NCI-H2171 (cell line): ENCODE measurements at regions not wholly inside any gene's neighbourhood (a gene's known extent, or its start where the extent isn't known, plus 50 kb on each side); places are given as distances from the start of the nearest gene placed in this dataset.

Experiments
- DNase-seq: peaks from one replicate; lab custom pipeline; 2025; lab: John Stamatoyannopoulos, UW

DNA sequence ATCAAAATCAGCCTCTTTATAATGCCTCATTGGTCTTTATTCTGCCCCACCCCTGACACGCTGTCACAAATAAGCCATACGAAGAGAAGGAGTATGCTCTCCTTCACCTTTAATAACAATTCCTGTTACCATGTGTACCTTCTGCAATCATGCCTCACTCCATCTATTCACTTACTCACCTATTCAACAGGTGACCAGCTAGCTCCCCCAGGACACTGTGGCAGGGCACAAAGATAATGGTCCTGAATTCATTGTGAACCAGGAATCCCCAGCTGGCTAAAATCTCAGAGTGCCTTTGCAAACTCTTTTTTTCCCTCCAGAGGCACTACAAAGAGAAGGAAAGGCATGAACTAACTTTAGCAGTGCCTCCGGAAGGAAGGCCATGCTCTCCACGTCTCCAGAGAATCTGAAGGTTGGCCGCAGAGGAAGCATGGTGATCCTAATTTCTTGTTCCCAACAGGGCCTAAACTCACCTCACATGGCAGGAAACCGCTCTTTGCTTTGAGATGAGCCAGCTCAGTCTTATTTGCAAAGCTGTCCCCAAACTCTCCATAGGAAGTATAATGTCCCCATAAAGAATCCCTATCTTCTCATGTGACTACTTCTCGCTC, 590.3 kb downstream of the BUD13 start:
- DNase-seq: no peak

- DNase-seq: no peak
Observed at GRCh38 chr11:116180806-116181600, 591.8 kb downstream of the BUD13 start.

DNA sequence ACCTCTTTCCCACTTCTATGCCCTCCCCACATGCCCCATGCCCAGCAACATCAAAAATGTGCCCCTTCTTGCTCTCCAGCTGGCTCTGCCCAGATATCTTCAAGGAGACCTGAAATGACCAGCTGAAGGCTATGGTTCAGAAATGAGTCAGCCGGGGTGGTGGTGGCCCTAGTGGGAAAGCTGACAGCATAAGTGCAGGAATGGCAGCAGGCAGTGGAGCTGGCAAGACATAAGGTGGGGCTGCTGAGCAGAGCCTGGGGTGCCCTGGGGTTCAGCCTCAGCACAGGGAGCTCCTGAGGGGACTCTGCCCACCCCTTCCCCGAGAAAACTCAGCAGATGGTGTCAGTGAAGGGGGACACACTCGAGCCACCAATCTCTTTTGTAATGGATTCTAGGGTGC, 593.4 kb downstream of the BUD13 start:
- DNase-seq: no peak

DNA sequence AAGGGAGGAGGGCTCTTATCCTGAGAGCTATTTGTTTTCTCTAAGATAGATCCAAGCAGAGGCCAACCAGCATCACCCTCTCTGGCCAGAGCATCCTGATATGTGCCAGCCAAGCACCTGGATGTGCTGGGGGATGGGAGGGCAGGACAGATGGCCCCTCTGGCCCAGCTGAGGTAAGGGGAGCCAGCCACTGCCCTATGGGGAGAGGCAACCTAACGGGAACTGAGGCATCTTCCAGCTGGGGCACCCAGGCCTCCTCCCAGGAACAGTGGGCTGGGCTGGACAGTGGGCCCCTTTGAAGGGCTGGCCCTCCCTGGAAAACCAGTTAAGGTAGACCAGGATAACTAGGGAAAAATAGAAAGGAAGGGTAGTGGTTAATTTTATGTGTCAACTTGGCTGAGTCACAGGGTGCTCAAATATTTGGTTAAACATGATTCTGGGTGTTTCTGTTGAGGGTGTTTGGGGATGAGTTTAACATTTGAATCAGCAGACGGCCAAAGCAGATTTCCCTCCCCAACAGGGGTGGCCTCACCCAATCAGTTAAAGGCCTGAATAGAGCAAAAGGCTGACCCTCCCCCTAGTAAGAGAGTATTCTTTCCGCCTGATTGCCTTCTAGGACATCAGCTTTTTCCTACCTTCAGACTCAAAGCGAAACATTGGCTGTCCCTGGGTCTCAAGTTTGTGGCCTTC, 595.1 kb downstream of the BUD13 start:
- no peak for DNase-seq

GRCh38 chr11:116176484-116177005, 596.2 kb downstream of the BUD13 start:
- DNase-seq: no peak

GRCh38 chr11:116175707-116176106, 597.1 kb downstream of the BUD13 start:
- peak; percentile 40 for DNase-seq

DNA sequence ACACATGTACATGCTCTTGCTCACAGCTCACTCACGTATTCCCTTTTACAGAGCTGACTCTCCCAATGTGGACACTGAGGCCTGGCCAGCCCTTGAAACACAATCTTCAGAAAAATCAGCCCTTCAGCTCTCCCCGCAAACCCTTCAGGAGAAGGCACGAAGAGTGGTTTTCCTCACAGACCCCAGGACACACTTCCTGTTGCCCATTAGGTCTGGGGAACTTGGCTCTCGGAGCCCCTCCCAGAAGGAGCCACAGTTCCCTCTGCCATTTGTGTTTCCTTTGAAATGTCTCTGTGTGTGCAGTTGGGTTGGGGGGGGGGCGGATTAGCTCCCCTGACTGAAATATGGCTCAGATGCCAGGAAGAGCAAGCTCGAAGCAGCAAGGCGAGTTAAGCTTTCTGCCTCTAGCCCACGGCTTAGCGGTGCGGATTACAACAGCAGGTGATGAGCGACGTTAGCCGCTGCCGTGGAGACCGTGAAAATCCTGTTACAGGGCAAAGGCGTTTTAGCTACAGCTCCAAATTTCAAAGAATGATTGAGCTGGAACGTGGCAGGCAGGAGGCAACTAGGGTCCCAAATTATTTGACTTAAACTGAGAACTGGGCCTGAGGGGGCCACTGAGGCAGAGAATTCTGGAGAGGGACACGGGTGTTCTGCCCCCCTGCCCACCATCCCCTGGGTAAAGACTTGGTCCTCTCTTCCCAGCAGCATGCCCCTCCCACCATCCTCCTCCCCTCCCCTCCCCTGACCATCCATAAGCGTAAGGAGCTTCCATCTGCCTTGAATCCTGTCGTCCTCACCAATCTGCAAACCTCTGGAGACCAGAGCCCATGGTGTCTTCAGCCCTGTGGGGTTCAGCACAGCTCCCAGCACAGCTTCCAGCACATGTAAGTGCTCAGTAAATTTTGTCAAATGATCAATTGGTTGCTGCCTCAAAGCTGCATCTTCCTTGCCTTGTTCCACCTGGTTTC, 598.6 kb downstream of the BUD13 start:
- DNase-seq: no peak

DNA sequence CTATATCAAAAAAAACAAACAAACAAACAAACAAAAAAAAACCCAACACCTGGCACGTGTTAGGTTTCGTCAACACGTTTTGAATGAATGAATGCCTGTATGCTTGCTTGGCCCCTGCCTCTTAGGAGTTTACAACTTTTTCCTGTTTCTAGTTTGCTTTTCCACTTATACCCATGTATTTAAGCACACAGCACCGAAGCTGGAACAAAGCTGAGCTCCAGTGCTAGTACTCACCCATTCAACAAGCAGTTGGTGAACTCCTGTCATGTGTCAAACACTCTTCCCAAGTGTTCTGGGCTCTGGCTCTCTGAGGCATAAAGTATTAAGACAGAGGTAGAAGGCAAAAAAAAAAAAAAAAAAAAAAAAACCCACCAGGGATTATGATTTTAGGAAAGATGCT, 599.3 kb downstream of the BUD13 start:
- no peak for DNase-seq

- no peak for DNase-seq
Observed at GRCh38 chr11:116172851-116173250, 599.9 kb downstream of the BUD13 start.

DNA sequence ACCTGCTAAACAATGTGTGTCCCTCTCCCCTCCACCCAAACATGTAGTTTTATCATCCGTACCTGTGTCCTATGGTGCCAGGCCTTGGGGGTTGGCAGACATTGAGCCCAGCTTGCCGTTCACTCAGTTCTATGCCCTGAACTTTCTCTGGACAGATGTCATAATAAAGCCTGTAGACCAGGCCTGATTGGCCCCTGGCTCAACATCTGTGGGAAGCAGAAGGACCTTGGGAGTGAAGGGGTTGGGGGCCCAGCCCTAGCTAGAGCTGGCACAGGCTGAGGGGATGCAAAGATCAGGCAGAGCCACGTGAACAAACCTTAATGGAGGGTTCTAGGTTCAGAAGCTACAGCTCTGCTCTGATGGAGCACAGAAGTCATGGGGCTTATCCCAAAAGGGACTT, 600.6 kb downstream of the BUD13 start:
- no peak for DNase-seq

- DNase-seq: no peak
Observed at GRCh38 chr11:116171271-116172140, 601.3 kb downstream of the BUD13 start.

- DNase-seq: no peak
Observed at GRCh38 chr11:116170526-116171120, 602.2 kb downstream of the BUD13 start.

- no peak for DNase-seq
Observed at GRCh38 chr11:116169776-116170175, 603.0 kb downstream of the BUD13 start.

- DNase-seq: no peak
Observed at GRCh38 chr11:116168459-116168787, 604.4 kb downstream of the BUD13 start.

GRCh38 chr11:116167706-116168458, 604.9 kb downstream of the BUD13 start:
- no peak for DNase-seq

GRCh38 chr11:116166573-116167465, 606.0 kb downstream of the BUD13 start:
- no peak for DNase-seq

DNA sequence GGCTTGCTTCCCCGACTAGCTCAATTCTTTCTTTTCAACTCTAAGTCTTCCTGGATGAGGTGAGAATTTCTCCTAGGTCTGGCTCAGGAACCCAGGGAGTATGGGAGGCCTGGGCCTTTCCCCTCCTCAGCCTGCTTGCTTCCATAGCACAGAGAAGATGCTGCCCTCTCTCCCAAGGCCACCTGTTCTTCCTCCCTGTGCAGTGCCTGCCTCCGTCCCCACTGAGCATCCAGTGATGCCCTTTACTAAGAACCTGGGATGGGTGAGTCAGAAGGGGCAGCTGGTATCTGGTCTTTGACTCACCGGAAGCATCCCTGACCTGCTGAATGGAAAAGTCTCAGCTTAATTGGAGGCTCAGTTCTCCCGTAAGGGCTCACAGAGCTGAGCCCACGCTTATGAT, 607.9 kb downstream of the BUD13 start:
- no peak for DNase-seq

- DNase-seq: no peak
Observed at GRCh38 chr11:116162886-116163230, 609.9 kb downstream of the BUD13 start.
